GM18873 (cell line): ENCODE measurements at regions not wholly inside any gene's neighbourhood (a gene's known extent, or its start where the extent isn't known, plus 50 kb on each side); places are given as distances from the start of the nearest gene placed in this dataset.

Experiments
- ATAC-seq: cut with Tn5 transposase; IDR thresholded peaks from one replicate; pipeline ENCODE4 v1.9.1; 2021; ENCODE audit warnings: mild to moderate bottlenecking, moderate library complexity, moderate number of reproducible peaks; ENCODE audit not compliant: unreplicated experiment, low FRiP score

GRCh38 chr1:42035830-42036604 is 117.2 kb upstream of the GUCA2B start:
- peak; percentile 84 for ATAC-seq

GRCh38 chr1:42035205-42035829 is 116.6 kb upstream of the HIVEP3 start:
- peak; percentile 50 for ATAC-seq

- no peak for ATAC-seq
Observed at GRCh38 chr1:42034426-42034825, 115.7 kb upstream of the HIVEP3 start.

GRCh38 chr1:42033629-42034028 is 114.9 kb upstream of the HIVEP3 start:
- ATAC-seq, result no peak

GRCh38 chr1:42017730-42018129 is 99.0 kb upstream of the HIVEP3 start:
- no peak for ATAC-seq

GRCh38 chr1:42017259-42017658 is 98.5 kb upstream of the HIVEP3 start:
- no peak for ATAC-seq

GRCh38 chr1:42014823-42015222 is 96.1 kb upstream of the HIVEP3 start:
- ATAC-seq, result no peak

- no peak for ATAC-seq
Observed at GRCh38 chr1:42013881-42014470, 95.3 kb upstream of the HIVEP3 start.

- no peak for ATAC-seq
Observed at GRCh38 chr1:42012852-42013251, 94.1 kb upstream of the HIVEP3 start.

GRCh38 chr1:42010381-42010780 is 91.7 kb upstream of the HIVEP3 start:
- no peak for ATAC-seq

- ATAC-seq, result no peak
Observed at GRCh38 chr1:42008264-42008663, 89.5 kb upstream of the HIVEP3 start.

GRCh38 chr1:42006836-42007235 is 88.1 kb upstream of the HIVEP3 start:
- no peak for ATAC-seq

GRCh38 chr1:42006093-42006492 is 87.4 kb upstream of the HIVEP3 start:
- no peak for ATAC-seq

GRCh38 chr1:42005530-42005929 is 86.8 kb upstream of the HIVEP3 start:
- no peak for ATAC-seq

- ATAC-seq, result no peak
Observed at GRCh38 chr1:42004860-42005259, 86.1 kb upstream of the HIVEP3 start.

GRCh38 chr1:42004322-42004721 is 85.6 kb upstream of the HIVEP3 start:
- ATAC-seq, result no peak

GRCh38 chr1:42003433-42003832 is 84.7 kb upstream of the HIVEP3 start:
- ATAC-seq, result no peak

GRCh38 chr1:42002220-42002619 is 83.5 kb upstream of the HIVEP3 start:
- no peak for ATAC-seq

- no peak for ATAC-seq
Observed at GRCh38 chr1:42000766-42001165, 82.0 kb upstream of the HIVEP3 start.

GRCh38 chr1:41999884-42000283 is 81.2 kb upstream of the HIVEP3 start:
- no peak for ATAC-seq

GRCh38 chr1:41998250-41998649 is 79.5 kb upstream of the HIVEP3 start:
- ATAC-seq, result no peak

GRCh38 chr1:41997153-41997552 is 78.4 kb upstream of the HIVEP3 start:
- ATAC-seq, result no peak
